ENCODE measurements at regions not wholly inside any gene's neighbourhood (a gene's known extent, or its start where the extent isn't known, plus 50 kb on each side); places are given as distances from the start of the nearest gene placed in this dataset.

DNA sequence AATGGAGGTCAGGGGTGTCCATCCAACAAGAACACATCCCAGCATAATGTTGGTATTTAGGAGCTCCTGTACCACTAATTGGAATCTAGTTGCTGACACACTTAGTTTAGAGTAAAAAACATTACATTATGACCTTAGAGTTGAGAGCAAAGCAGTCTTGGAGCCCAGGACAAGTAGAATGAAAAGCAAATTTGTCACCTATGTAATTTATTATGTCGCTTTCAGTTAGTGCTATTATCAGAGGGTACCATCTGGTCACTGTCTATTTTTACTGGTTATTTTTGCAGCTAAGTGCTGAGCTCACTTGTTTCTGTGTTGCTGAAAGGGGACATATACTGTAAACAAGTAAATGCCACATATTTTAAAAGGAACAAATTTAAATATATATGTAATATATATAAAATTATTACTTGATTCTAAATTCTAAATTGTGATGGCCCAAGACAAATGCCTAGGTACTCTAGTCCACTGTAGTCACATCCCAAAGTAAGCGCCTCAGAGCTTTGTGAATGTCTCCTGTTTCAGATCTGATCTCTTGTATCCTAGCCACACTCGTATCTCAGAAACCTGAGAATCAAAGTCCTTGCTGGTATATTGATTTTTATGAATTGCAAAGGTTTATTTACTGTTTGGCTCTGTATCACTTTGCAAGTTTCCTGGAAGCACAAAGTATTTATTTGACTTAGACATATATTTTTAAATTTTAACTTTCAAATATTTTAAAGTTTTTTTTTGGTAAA, 148.6 kb upstream of the MAN1A1 start:
- no peak for TF ChIP-seq POLR2A (IDR thresholded peaks at IDR 0.05; ENCODE audit: low read depth, low read length)
- no peak for TF ChIP-seq CTCF (conservative IDR thresholded peaks at IDR 0.05; ENCODE audit: low read depth, low read length)
- no peak for TF ChIP-seq BHLHE40 (IDR thresholded peaks at IDR 0.05; ENCODE audit: low read depth, low read length)
- no peak for TF ChIP-seq USF2 (IDR thresholded peaks at IDR 0.05; ENCODE audit: low read depth, low read length)
- TF ChIP-seq RAD21 (IDR thresholded peaks at IDR 0.05; ENCODE audit: low read length): no peak
- no peak for TF ChIP-seq MAFK (IDR thresholded peaks at IDR 0.05; ENCODE audit: low read depth, low read length)
- no peak for TF ChIP-seq RCOR1 (IDR thresholded peaks at IDR 0.05; ENCODE audit: insufficient replicate concordance, low read length)
- no peak for TF ChIP-seq SMC3 (IDR thresholded peaks at IDR 0.05; ENCODE audit: low read depth, low read length)

All from IMR-90 (cell line).